Natural killer cell (primary cell): ENCODE measurements at regions not wholly inside any gene's neighbourhood (a gene's known extent, or its start where the extent isn't known, plus 50 kb on each side); places are given as distances from the start of the nearest gene placed in this dataset.

Source experiments
- ATAC-seq, 3 donors: fragments of 150-1000 bp in 2 of 3; fragments of 200-7000 bp in 1 of 3; cut with Tn5 transposase; 1 replicate in 1 of 3; 2 replicates in 2 of 3; pipeline ENCODE4 v1.10.0; 2021; ENCODE audit warnings: mild to moderate bottlenecking in 2 of 3, moderate library complexity in 2 of 3
- DNase-seq, 2 donors: peaks; one replicate each; pipeline versions ENCODE4 v3.0.0 to v3.0.0-alpha.2; 2013 to 2021; ENCODE audit warnings: mixed read lengths in 1 of 2
- H3K27ac ChIP-seq: one replicate; pipeline ENCODE4 v1.5.1; 2013; ENCODE audit warnings: mild to moderate bottlenecking, low read length
- H3K27me3 ChIP-seq: one replicate; pipeline ENCODE4 v1.6.1; 2013; ENCODE audit warnings: low read length; ENCODE audit not compliant: control insufficient read depth, insufficient read depth
- H3K36me3 ChIP-seq: one replicate; pipeline ENCODE4 v1.6.1; 2013; ENCODE audit warnings: low read length; ENCODE audit not compliant: control insufficient read depth, insufficient read depth
- H3K4me1 ChIP-seq: one replicate; pipeline ENCODE4 v1.6.1; 2013; ENCODE audit warnings: low read length; ENCODE audit not compliant: control insufficient read depth, insufficient read depth
- H3K4me3 ChIP-seq: one replicate; pipeline ENCODE4 v1.5.1; 2013; ENCODE audit warnings: low read length
- H3K9me3 ChIP-seq: one replicate; pipeline ENCODE4 v1.6.1; 2013; ENCODE audit warnings: low read length; ENCODE audit not compliant: control insufficient read depth, insufficient read depth
- H3K27ac Mint-ChIP-seq, 2 donors: one replicate each; pipeline ENCODE4 v1.8.0; 2022; ENCODE audit warnings: mild to moderate bottlenecking in 2 of 2, mixed read lengths in 2 of 2, moderate library complexity in 1 of 2
- H3K27me3 Mint-ChIP-seq, 2 donors: one replicate each; pipeline ENCODE4 v1.8.0; 2022; ENCODE audit warnings: low read depth in 2 of 2, mixed read lengths in 2 of 2
- H3K36me3 Mint-ChIP-seq: one replicate; pipeline ENCODE4 v1.8.0; 2022; ENCODE audit warnings: mixed read lengths
- H3K4me1 Mint-ChIP-seq, 2 donors: one replicate each; pipeline ENCODE4 v1.8.0; 2022; ENCODE audit warnings: mixed read lengths in 2 of 2
- H3K4me3 Mint-ChIP-seq: one replicate; pipeline ENCODE4 v1.8.0; 2022; ENCODE audit warnings: mild to moderate bottlenecking, moderate library complexity, mixed read lengths
- H3K9me3 Mint-ChIP-seq, 2 donors: one replicate each; pipeline ENCODE4 v1.8.0; 2022; ENCODE audit warnings: mixed read lengths in 2 of 2
- WGBS: methylation state at CpG from one replicate; pipeline ENCODE4 v1.1.7; 2013; ENCODE audit warnings: missing lambda C conversion rate; ENCODE audit not compliant: insufficient coverage; 5-methylcytosine and 5-hydroxymethylcytosine counted together
- intact Hi-C: fragments of 100-400 bp; cut with micrococcal nuclease; formaldehyde crosslinking; loops from one replicate; pipeline ENCODE4 v1.14.2; 2022
- TF ChIP-seq, protein P1 (sequence below): fragments of 200-600 bp; IDR thresholded peaks from one replicate; pipeline ENCODE4 v1.8.0; 2022; ENCODE audit warnings: antibody characterized with exemption

DNA sequence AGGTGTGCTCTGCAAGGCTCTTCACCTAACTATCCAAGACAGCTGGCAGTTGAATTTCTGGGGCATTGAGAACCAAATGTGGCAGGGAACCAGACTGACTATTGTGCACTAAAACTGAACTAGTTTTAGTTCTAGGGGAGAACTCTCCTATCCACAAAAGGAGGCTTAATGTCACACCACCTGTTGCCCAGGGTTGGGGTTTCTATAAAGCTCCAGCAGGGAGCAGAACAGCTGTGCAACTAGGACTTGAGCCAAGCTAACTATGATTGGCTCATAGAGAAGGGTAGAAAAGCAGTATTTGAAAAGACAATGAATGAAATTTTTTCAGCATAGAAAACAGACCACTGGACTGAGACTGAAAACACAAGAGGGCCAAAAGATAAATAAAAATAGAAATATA lies 53.3 kb upstream of the FGGY start:
- intact Hi-C loops = no loop called here
- no peak overlapping the region for H3K4me3 Mint-ChIP-seq
- no peak for ATAC-seq
- H3K9me3 ChIP-seq = no peaks in the 10 kb centered on the region
- H3K4me1 ChIP-seq = no peaks in the 10 kb centered on the region
- H3K9me3 Mint-ChIP-seq = peaks cover 2 to 4% of the 10 kb centered on the region in 2 donors
- no peak for DNase-seq
- no peak overlapping the region for H3K27ac Mint-ChIP-seq
- H3K4me1 Mint-ChIP-seq = no peaks in the 10 kb centered on the region
- no peak overlapping the region for H3K27ac ChIP-seq
- no peaks in the 10 kb centered on the region for H3K27me3 ChIP-seq
- peaks cover 14% of the 10 kb centered on the region for H3K36me3 Mint-ChIP-seq
- peaks cover 0 to 4% of the 10 kb centered on the region in 2 donors for H3K27me3 Mint-ChIP-seq
- no peak overlapping the region for H3K4me3 ChIP-seq
- TF ChIP-seq, protein P1, sequence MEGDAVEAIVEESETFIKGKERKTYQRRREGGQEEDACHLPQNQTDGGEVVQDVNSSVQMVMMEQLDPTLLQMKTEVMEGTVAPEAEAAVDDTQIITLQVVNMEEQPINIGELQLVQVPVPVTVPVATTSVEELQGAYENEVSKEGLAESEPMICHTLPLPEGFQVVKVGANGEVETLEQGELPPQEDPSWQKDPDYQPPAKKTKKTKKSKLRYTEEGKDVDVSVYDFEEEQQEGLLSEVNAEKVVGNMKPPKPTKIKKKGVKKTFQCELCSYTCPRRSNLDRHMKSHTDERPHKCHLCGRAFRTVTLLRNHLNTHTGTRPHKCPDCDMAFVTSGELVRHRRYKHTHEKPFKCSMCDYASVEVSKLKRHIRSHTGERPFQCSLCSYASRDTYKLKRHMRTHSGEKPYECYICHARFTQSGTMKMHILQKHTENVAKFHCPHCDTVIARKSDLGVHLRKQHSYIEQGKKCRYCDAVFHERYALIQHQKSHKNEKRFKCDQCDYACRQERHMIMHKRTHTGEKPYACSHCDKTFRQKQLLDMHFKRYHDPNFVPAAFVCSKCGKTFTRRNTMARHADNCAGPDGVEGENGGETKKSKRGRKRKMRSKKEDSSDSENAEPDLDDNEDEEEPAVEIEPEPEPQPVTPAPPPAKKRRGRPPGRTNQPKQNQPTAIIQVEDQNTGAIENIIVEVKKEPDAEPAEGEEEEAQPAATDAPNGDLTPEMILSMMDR = no peak
- no peaks in the 10 kb centered on the region for H3K36me3 ChIP-seq

DNA sequence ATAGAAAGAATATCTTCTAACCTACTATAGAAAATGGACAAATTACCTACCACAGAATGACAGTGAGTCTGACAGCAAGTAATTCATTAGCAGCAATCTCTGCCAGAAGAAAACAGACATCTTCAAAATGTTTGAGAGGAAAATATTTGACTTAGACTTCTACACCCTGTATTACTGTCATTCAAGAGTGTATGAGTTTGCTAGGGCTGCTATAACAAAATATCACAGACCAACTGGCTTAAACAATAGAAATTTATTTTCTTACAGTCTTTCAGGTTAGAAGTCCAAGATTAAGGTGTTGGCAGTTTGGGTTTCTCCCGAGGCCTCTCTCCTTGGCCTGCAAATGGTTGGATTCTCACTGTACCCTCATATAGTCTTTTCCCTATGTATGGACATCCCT lies 52.9 kb upstream of the FGGY start:
- intact Hi-C loops = no loop called here
- peaks cover 0 to 4% of the 10 kb centered on the region in 2 donors for H3K27me3 Mint-ChIP-seq
- Histone ChIP-seq H3K4me3 (no peak overlapping the region), H3K9me3 (no peaks in the 10 kb centered on the region), H3K27ac (no peak overlapping the region), H3K36me3 (no peaks in the 10 kb centered on the region), H3K27me3 (no peaks in the 10 kb centered on the region), H3K4me1 (no peaks in the 10 kb centered on the region)
- H3K36me3 Mint-ChIP-seq = peaks cover 14% of the 10 kb centered on the region
- peaks cover 2 to 4% of the 10 kb centered on the region in 2 donors for H3K9me3 Mint-ChIP-seq
- H3K27ac Mint-ChIP-seq = no peak overlapping the region
- H3K4me1 Mint-ChIP-seq = no peaks in the 10 kb centered on the region
- 80% methylated on average over 1 of the region's 1 CpG for WGBS
- H3K4me3 Mint-ChIP-seq = no peak overlapping the region
- no peak for DNase-seq
- TF ChIP-seq, protein P1 = no peak
- no peak for ATAC-seq

DNA sequence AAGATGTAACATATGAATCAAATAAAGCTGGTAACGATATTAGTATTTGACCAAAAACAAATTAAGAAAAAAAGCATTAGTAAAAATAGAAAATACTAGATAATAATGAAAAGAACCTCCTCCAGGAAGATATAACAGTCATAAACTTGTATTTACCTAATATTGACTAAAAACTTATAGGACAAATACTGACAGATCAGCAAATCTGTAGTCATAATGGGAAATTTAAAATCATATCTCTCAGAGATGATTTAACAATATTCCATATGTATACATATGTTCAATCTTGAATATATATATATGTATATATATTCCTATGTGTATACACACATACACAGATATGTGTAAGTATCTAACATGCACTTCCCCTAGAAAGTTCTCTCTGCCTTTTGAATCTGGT lies 52.0 kb upstream of the FGGY start:
- Mint-ChIP-seq H3K4me3 (no peak overlapping the region), H3K27ac (no peak overlapping the region), H3K4me1 (no peaks in the 10 kb centered on the region), H3K27me3 (peaks cover 0 to 4% of the 10 kb centered on the region in 2 donors), H3K36me3 (peaks cover 14% of the 10 kb centered on the region), H3K9me3 (peaks cover 2 to 4% of the 10 kb centered on the region in 2 donors)
- Histone ChIP-seq H3K9me3 (no peaks in the 10 kb centered on the region), H3K4me1 (no peaks in the 10 kb centered on the region), H3K36me3 (no peaks in the 10 kb centered on the region), H3K27ac (no peak overlapping the region), H3K4me3 (no peak overlapping the region), H3K27me3 (no peaks in the 10 kb centered on the region)
- no CpG with 5 or more reads among the region's 1 CpG for WGBS
- intact Hi-C loops = no loop called here
- DNase-seq (no peak), ATAC-seq (no peak)
- TF ChIP-seq, protein P1 = no peak
